Loucy (cell line): ENCODE measurements at regions not wholly inside any gene's neighbourhood (a gene's known extent, or its start where the extent isn't known, plus 50 kb on each side); places are given as distances from the start of the nearest gene placed in this dataset.

Source experiments
- H2AFZ ChIP-seq: fragments of 200-600 bp; sonication (generic); 2 replicates; pipeline ENCODE4 v1.6.0; 2016; ENCODE audit warnings: antibody characterized with exemption, mild to moderate bottlenecking, low read length, moderate library complexity
- H3F3A ChIP-seq: fragments of 200-600 bp; 2 replicates; pipeline ENCODE4 v1.6.0; 2016; ENCODE audit warnings: antibody characterized with exemption, low read depth, mild to moderate bottlenecking
- H3K27me3 ChIP-seq: fragments of 200-600 bp; sonication (generic); 2 replicates; pipeline ENCODE4 v1.6.1; 2014; ENCODE audit warnings: low read length, mild to moderate bottlenecking; ENCODE audit not compliant: insufficient read depth, poor library complexity, severe bottlenecking
- H3K36me3 ChIP-seq: fragments of 200-600 bp; sonication (generic); 2 replicates; pipeline ENCODE4 v1.6.1; 2016; ENCODE audit warnings: low read length; ENCODE audit not compliant: insufficient read depth
- H3K4me1 ChIP-seq: fragments of 200-600 bp; sonication (generic); 2 replicates; pipeline ENCODE4 v1.5.1; 2014; ENCODE audit warnings: low read length, mild to moderate bottlenecking; ENCODE audit not compliant: insufficient read depth, poor library complexity, severe bottlenecking
- H3K4me2 ChIP-seq: fragments of 200-600 bp; sonication (generic); 2 replicates; pipeline ENCODE4 v1.6.0; 2014; ENCODE audit warnings: antibody characterized with exemption, low read length, low read depth, mild to moderate bottlenecking; ENCODE audit not compliant: poor library complexity, severe bottlenecking
- H3K4me3 ChIP-seq: fragments of 200-600 bp; sonication (generic); 2 replicates; pipeline ENCODE4 v1.5.1; 2014; ENCODE audit warnings: low read length, mild to moderate bottlenecking, mixed read lengths; ENCODE audit not compliant: poor library complexity, severe bottlenecking
- H3K79me2 ChIP-seq: fragments of 200-600 bp; sonication (generic); 2 replicates; pipeline ENCODE4 v1.6.1; 2014; ENCODE audit warnings: low read length; ENCODE audit not compliant: insufficient read depth
- H3K9ac ChIP-seq: fragments of 200-600 bp; sonication (generic); 2 replicates; pipeline ENCODE4 v1.6.0; 2014; ENCODE audit warnings: mild to moderate bottlenecking, low read depth, low read length, moderate library complexity; ENCODE audit not compliant: poor library complexity, severe bottlenecking
- H3K9me2 ChIP-seq: fragments of 200-600 bp; sonication (generic); replicated peaks from 2 replicates; pipeline ENCODE4 v1.6.1; 2016; ENCODE audit warnings: low read depth, low read length, mixed read lengths
- H3K9me3 ChIP-seq: fragments of 200-600 bp; sonication (generic); 2 replicates; pipeline ENCODE4 v1.6.1; 2014; ENCODE audit warnings: mild to moderate bottlenecking, antibody characterized with exemption, low read length, low read depth; ENCODE audit not compliant: insufficient read depth
- H4K20me1 ChIP-seq: fragments of 200-600 bp; sonication (generic); 2 replicates; pipeline ENCODE4 v1.6.0; 2014; ENCODE audit warnings: antibody characterized with exemption, low read length, mild to moderate bottlenecking; ENCODE audit not compliant: insufficient read depth, poor library complexity, severe bottlenecking
- EZH2phosphoT487 ChIP-seq: fragments of 200-600 bp; IDR thresholded peaks from 2 replicates; pipeline ENCODE4 v1.6.1; 2018; ENCODE audit warnings: antibody characterized with exemption, mild to moderate bottlenecking, moderate library complexity, borderline replicate concordance
- TF ChIP-seq, protein P1 (sequence below): fragments of 200-600 bp; sonication (generic); conservative IDR thresholded peaks from 2 replicates; pipeline ENCODE4 v1.5.1; 2014; ENCODE audit warnings: mild to moderate bottlenecking, antibody characterized with exemption, low read length

DNA sequence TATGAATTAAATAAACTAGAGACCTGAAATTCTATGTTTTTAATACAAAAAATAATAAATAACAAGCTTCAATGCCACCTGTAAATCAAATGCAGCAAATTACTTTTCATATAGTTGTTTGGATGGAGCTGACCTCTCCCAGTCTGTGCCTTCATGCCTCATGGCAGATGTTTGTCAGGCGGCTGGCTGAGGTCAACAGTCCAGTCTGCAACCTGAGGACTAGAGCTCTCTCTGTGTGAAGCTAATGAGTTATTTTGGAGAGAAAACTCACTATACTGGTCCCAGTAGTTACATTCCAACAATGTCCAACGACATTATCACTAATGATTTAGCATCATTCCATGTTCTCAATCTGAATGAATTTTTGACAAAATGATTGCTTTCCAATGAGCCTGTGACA lies 746.2 kb upstream of the POM121L12 start:
- Histone ChIP-seq H3F3A (no peaks in the 10 kb centered on the region), H3K9me2 (no peaks in the 10 kb centered on the region), H3K27me3 (no peaks in the 10 kb centered on the region), H3K36me3 (no peaks in the 10 kb centered on the region), H3K4me3 (no peak overlapping the region), H3K9ac (no peak overlapping the region), H3K9me3 (0 out of 2 replicates have a peak, but pooled peaks cover 6% of the 10 kb centered on the region), H2AFZ (no peak overlapping the region), H3K79me2 (no peaks in the 10 kb centered on the region), H4K20me1 (no peaks in the 10 kb centered on the region), H3K4me2 (no peak overlapping the region), H3K4me1 (no peaks in the 10 kb centered on the region)
- no peak for TF ChIP-seq EZH2phosphoT487
- TF ChIP-seq, protein P1, sequence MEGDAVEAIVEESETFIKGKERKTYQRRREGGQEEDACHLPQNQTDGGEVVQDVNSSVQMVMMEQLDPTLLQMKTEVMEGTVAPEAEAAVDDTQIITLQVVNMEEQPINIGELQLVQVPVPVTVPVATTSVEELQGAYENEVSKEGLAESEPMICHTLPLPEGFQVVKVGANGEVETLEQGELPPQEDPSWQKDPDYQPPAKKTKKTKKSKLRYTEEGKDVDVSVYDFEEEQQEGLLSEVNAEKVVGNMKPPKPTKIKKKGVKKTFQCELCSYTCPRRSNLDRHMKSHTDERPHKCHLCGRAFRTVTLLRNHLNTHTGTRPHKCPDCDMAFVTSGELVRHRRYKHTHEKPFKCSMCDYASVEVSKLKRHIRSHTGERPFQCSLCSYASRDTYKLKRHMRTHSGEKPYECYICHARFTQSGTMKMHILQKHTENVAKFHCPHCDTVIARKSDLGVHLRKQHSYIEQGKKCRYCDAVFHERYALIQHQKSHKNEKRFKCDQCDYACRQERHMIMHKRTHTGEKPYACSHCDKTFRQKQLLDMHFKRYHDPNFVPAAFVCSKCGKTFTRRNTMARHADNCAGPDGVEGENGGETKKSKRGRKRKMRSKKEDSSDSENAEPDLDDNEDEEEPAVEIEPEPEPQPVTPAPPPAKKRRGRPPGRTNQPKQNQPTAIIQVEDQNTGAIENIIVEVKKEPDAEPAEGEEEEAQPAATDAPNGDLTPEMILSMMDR = no peak

DNA sequence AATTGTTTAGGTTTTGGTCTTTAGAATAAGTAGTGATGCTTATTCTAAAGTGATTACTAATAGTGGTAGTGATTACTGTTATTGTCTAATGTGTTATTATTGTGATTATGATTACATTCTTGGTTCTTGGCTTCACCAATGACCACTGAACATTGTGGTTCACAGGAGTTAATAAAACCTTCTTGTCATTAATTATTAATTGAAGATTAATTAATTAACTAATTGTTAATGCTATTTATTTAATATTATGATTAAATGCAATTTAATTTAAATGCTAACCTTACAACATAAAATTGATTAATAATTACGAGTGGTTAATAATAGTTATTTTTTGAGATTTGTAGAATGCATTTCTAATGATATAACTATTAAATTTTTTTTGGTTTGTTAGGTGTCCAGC lies 747.7 kb upstream of the POM121L12 start:
- no peaks in the 10 kb centered on the region for H3K4me1 ChIP-seq
- H2AFZ ChIP-seq = no peak overlapping the region
- H3K9me3 ChIP-seq = no peaks in the 10 kb centered on the region
- H3K79me2 ChIP-seq = no peaks in the 10 kb centered on the region
- no peak overlapping the region for H3K4me3 ChIP-seq
- H3K9ac ChIP-seq = no peak overlapping the region
- H3K9me2 ChIP-seq = no peaks in the 10 kb centered on the region
- H4K20me1 ChIP-seq = no peaks in the 10 kb centered on the region
- no peaks in the 10 kb centered on the region for H3F3A ChIP-seq
- no peaks in the 10 kb centered on the region for H3K27me3 ChIP-seq
- H3K4me2 ChIP-seq = no peak overlapping the region
- no peak for TF ChIP-seq EZH2phosphoT487
- TF ChIP-seq, protein P1 = no peak
- no peaks in the 10 kb centered on the region for H3K36me3 ChIP-seq

DNA sequence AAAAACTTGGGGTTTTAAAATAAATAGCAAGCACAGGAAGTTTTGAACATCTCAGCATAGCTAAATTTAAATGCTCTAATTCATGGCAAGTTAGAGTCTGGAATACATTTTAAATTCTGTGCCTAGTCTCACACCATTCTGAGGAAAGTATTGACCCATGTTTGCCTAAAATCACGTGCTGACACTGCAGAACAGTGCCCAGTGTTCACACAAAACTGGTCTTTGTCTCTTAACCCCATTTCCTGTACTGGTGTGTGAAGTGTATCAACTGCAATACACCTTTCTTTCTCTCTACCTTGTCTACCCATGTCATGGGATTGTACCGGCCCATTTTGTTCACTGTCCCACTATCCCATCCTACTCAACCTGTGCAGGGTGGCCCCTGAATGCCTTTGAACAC lies 749.7 kb upstream of the POM121L12 start:
- H3K4me1 ChIP-seq = no peaks in the 10 kb centered on the region
- H3K79me2 ChIP-seq = no peaks in the 10 kb centered on the region
- no peaks in the 10 kb centered on the region for H3F3A ChIP-seq
- H4K20me1 ChIP-seq = no peaks in the 10 kb centered on the region
- no peak overlapping the region for H3K4me2 ChIP-seq
- H2AFZ ChIP-seq = no peak overlapping the region
- H3K4me3 ChIP-seq = no peak overlapping the region
- H3K36me3 ChIP-seq = no peaks in the 10 kb centered on the region
- TF ChIP-seq, protein P1 = no peak
- TF ChIP-seq EZH2phosphoT487 = no peak
- no peaks in the 10 kb centered on the region for H3K27me3 ChIP-seq
- no peaks in the 10 kb centered on the region for H3K9me3 ChIP-seq
- H3K9me2 ChIP-seq = no peaks in the 10 kb centered on the region
- no peak overlapping the region for H3K9ac ChIP-seq
